K562 (cell line): ENCODE measurements at regions not wholly inside any gene's neighbourhood (a gene's known extent, or its start where the extent isn't known, plus 50 kb on each side); places are given as distances from the start of the nearest gene placed in this dataset.

Experiments
- NR2C1 ChIP-seq, 2 experiments: fragments of 450-650 bp; IDR thresholded peaks; 2 replicates each; pipeline ENCODE4 v1.6.1; 2017; ENCODE audit warnings: mild to moderate bottlenecking in 2 of 2, antibody characterized with exemption in 1 of 2, inconsistent platforms in 1 of 2, missing compliant biosample characterization in 1 of 2, missing genetic modification characterization in 1 of 2
- ZNF12 ChIP-seq: sonication (generic); formaldehyde crosslinking; IDR thresholded peaks from 2 replicates; pipeline ENCODE4 v1.4.0; 2020; ENCODE audit warnings: mild to moderate bottlenecking, missing genetic modification reagents

- TF ChIP-seq NR2C1 (IDR thresholded peaks at IDR 0.05): no peak
- TF ChIP-seq NR2C1 (tag; IDR thresholded peaks at IDR 0.05): no peak
- no peak for TF ChIP-seq ZNF12
Observed at GRCh38 chr7:156148547-156148946, 336.3 kb upstream of the SHH start.
